ENCODE measurements at regions not wholly inside any gene's neighbourhood (a gene's known extent, or its start where the extent isn't known, plus 50 kb on each side); places are given as distances from the start of the nearest gene placed in this dataset.
A peak's percentile ranks its signal among the peaks of the same experiment; 100 is the strongest.
"Not testable (repeated sequence)": the region's sequence is repeated elsewhere in the genome, so short reads cannot be mapped to it uniquely, and the experiment has no call there.

DNA sequence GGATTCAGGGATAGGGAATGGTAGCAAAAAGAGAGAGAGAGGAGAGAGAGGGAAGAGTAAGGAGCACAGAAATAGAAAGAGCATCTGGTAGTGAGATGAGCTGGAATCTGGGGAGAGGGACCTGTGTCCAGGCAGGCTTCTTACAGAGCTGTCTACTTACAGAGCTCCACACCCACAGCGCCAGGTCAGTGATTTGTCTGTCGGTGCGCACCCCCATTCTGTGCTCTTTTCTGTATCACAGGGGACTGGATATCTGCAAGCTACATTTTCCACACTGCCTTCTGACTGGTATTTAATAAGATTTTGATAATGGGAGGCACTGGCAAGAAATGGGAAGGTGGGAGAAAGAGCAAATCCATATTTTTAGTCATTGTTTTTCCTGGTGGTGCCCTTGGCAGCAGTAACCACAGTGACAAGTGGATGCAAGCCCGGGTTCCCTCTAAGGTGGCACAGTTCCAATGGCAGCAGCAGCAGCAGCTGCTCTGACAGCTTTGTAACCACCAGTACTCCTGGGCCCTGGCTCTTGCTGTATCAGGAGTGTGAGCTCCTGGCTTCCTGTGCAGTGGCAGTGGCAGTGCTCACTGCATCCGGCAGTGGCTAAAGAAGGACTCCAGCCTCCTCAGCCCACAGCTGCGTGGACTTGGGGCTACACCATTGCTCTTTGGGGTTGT is 300.5 kb downstream of the TRIML1 start:
- peaks cover 14% of the 10 kb centered on the region for H3K4me1 ChIP-seq (ENCODE audit: control insufficient read depth, insufficient read depth, low read length)
- H3K4me3 ChIP-seq (ENCODE audit: low read depth, low read length): no peak overlapping the region
- no peaks in the 10 kb centered on the region for H3K36me3 ChIP-seq (ENCODE audit: control insufficient read depth, insufficient read depth, low read length)
- H3K9ac ChIP-seq (ENCODE audit: low read depth, low read length): no peak overlapping the region
- no peaks in the 10 kb centered on the region for H3K9me3 ChIP-seq (ENCODE audit: control insufficient read depth, insufficient read depth, low read length)
- no peaks in the 10 kb centered on the region for H3K27me3 ChIP-seq (ENCODE audit: control insufficient read depth, insufficient read depth, low read length)

DNA sequence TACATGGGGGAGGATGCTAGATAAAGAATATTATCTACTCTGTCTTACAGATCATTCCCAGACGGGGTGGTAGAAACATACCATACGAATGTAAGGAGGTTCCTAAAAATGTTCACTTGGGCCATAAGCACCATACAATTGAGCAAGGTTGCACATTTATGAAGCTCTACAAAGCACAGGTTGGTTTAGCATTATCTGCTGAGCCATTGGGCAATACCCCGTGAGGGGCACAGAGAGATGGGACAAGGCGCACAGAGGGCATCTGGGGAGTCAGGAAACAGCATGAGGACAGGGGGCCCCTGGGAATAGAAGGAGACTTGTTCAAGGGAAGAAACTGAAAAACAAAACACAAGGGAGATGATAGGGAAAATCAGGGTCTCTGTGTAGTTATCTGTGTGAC is 305.3 kb downstream of the TRIML1 start:
- H3K4me3 ChIP-seq (ENCODE audit: low read depth, low read length): no peak overlapping the region
- no peaks in the 10 kb centered on the region for H3K9me3 ChIP-seq (ENCODE audit: control insufficient read depth, insufficient read depth, low read length)
- H3K36me3 ChIP-seq (ENCODE audit: control insufficient read depth, insufficient read depth, low read length): no peaks in the 10 kb centered on the region
- no peak overlapping the region for H3K9ac ChIP-seq (ENCODE audit: low read depth, low read length)
- H3K27me3 ChIP-seq (ENCODE audit: control insufficient read depth, insufficient read depth, low read length): no peaks in the 10 kb centered on the region
- H3K4me1 ChIP-seq (ENCODE audit: control insufficient read depth, insufficient read depth, low read length): no peaks in the 10 kb centered on the region

DNA sequence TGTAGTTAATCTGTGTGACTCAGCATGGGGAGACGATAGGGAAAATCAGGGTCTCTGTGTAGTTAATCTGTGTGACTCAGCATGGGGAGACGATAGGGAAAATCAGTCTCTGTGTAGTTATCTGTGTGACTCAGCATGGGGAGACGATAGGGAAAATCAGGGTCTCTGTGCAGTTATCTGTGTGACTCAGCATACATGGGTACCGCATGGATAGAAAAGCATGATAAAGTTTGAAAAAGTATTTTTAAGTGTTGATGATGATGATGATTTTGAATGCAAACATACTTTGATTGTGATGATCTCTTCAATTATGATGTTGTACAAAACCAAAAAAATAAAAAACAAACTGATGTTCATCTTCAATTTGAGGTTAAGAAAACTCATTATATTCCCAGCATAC is 309.8 kb downstream of the TRIML1 start:
- H3K4me1 ChIP-seq (ENCODE audit: control insufficient read depth, insufficient read depth, low read length); H3K9ac ChIP-seq (ENCODE audit: low read depth, low read length); H3K4me3 ChIP-seq (ENCODE audit: low read depth, low read length); H3K9me3 ChIP-seq (ENCODE audit: control insufficient read depth, insufficient read depth, low read length); H3K36me3 ChIP-seq (ENCODE audit: control insufficient read depth, insufficient read depth, low read length); H3K27me3 ChIP-seq (ENCODE audit: control insufficient read depth, insufficient read depth, low read length): not testable (repeated sequence)

DNA sequence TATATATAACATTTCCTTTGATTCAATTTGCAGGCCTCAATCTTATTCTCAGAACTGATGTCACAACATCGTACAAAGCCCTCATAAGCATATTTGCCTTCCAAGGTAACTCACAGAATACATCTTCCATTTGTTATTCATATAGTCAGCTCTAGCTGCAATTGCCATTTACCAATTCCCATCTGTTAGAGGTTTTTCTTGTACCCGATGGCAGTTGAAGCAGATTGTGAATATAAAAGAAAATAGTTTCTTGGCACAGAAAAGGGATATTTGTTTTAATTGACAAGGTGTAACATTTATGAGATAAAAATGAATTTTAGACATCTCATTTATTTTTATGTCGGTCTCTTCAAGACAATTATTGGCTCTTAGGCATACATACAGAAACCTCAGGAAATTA is 311.3 kb downstream of the TRIML1 start:
- no peak overlapping the region for H3K4me3 ChIP-seq (ENCODE audit: low read depth, low read length)
- no peaks in the 10 kb centered on the region for H3K9me3 ChIP-seq (ENCODE audit: control insufficient read depth, insufficient read depth, low read length)
- H3K4me1 ChIP-seq (ENCODE audit: control insufficient read depth, insufficient read depth, low read length): peaks cover 3% of the 10 kb centered on the region
- H3K27me3 ChIP-seq (ENCODE audit: control insufficient read depth, insufficient read depth, low read length): no peaks in the 10 kb centered on the region
- H3K9ac ChIP-seq (ENCODE audit: low read depth, low read length): no peak overlapping the region
- no peaks in the 10 kb centered on the region for H3K36me3 ChIP-seq (ENCODE audit: control insufficient read depth, insufficient read depth, low read length)

DNA sequence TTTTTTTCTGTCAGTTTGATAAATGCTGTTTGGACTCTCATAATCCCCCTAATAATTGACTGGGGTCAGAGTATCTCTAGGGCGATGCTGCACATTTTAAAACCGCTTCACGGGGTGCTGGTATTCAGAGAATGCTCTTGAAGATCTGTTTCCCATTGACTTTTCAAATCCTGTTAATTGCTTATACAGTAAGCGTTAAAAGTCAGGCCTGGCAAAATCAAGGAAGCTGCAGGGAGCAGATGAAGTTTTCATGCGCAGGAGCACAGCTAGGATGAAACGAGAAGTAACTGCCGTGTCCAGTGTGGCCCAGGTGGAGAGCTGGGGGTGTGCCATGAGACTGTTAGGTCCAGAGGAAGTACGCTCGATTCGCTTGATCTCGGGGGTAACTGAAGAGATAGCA is 312.9 kb downstream of the TRIML1 start:
- peak overlapping the region; percentile 8 for H3K9ac ChIP-seq (ENCODE audit: low read depth, low read length)
- no peak overlapping the region for H3K4me3 ChIP-seq (ENCODE audit: low read depth, low read length)
- peaks cover 3% of the 10 kb centered on the region for H3K4me1 ChIP-seq (ENCODE audit: control insufficient read depth, insufficient read depth, low read length)
- no peaks in the 10 kb centered on the region for H3K36me3 ChIP-seq (ENCODE audit: control insufficient read depth, insufficient read depth, low read length)
- H3K27me3 ChIP-seq (ENCODE audit: control insufficient read depth, insufficient read depth, low read length): no peaks in the 10 kb centered on the region
- no peaks in the 10 kb centered on the region for H3K9me3 ChIP-seq (ENCODE audit: control insufficient read depth, insufficient read depth, low read length)

DNA sequence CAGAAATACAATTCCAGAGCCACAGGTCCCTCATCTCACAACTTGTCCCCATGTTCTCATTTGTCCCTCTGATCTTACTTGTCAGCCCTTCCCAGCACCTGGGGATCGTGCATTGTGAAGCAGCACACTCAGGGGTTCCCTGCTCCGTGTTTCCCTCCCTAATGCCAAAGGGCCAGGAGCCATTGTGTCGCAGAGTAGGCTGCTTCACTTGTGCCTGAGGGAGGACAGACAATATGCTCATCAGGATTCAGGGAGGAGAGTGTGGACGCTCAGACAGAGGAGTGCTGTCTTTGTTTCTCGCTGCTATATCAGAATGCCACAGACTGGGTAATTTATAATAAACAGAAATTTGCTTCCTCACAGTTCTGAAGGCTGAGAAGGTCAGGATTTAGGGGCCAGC is 315.3 kb downstream of the TRIML1 start:
- H3K4me3 ChIP-seq (ENCODE audit: low read depth, low read length): no peak overlapping the region
- no peaks in the 10 kb centered on the region for H3K36me3 ChIP-seq (ENCODE audit: control insufficient read depth, insufficient read depth, low read length)
- no peak overlapping the region for H3K9ac ChIP-seq (ENCODE audit: low read depth, low read length)
- H3K27me3 ChIP-seq (ENCODE audit: control insufficient read depth, insufficient read depth, low read length): no peaks in the 10 kb centered on the region
- peaks cover 3% of the 10 kb centered on the region for H3K4me1 ChIP-seq (ENCODE audit: control insufficient read depth, insufficient read depth, low read length)
- H3K9me3 ChIP-seq (ENCODE audit: control insufficient read depth, insufficient read depth, low read length): no peaks in the 10 kb centered on the region

DNA sequence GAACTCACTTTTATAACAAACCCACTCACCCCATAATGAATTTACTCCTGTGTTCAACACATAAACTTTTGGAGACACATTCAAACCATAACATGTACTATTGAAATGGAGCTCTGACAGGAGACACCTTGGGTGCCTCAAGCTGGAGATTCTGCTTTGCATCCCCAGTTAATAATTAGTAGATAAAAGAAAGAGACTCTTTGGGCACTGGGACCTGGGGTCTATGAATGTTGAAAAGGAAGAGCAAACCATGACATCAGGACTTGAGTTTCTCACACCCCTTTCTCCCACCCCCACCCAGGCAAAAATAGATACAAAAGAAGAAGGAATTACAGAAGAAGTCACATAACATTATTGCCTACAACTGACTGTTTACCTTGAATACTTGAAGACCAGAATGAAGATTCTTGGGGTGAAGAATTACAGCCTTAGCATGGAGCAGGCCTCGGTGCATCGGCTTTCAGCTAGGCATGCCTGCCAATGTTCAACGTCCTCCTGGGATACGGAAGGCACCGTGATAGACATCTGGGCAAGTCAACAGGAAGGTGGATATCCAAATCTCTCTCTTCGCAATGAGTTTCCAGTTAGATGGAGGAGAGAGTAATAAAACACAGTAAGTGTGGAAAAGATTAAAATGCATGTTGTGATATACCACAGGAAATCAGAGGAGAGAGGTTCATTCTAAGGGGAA is 316.0 kb downstream of the TRIML1 start:
- H3K9ac ChIP-seq (ENCODE audit: low read depth, low read length): no peak overlapping the region

DNA sequence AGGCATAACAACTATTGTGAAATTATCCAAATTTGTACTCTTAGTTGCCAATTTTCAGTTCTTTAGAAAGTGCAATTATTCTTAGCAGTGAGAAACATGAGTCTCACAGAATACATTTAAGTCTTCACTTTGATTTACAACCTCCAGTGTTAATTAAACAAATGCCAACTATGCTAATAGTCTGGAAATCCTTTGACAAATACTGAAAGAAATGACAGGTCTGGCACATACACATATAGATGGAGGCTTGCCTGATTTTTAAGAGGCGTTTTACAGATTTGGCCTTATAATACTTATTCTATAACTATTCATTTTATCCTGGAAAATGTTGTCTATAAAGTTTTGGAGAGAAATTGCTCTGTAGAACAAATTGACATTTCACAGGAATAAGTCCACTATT is 320.1 kb downstream of the TRIML1 start:
- no peaks in the 10 kb centered on the region for H3K36me3 ChIP-seq (ENCODE audit: control insufficient read depth, insufficient read depth, low read length)
- no peaks in the 10 kb centered on the region for H3K4me1 ChIP-seq (ENCODE audit: control insufficient read depth, insufficient read depth, low read length)
- H3K9me3 ChIP-seq (ENCODE audit: control insufficient read depth, insufficient read depth, low read length): no peaks in the 10 kb centered on the region
- no peaks in the 10 kb centered on the region for H3K27me3 ChIP-seq (ENCODE audit: control insufficient read depth, insufficient read depth, low read length)
- no peak overlapping the region for H3K4me3 ChIP-seq (ENCODE audit: low read depth, low read length)
- no peak overlapping the region for H3K9ac ChIP-seq (ENCODE audit: low read depth, low read length)

More for the DNA sequence above, 316.0 kb downstream of the TRIML1 start:
- Histone ChIP-seq H3K27me3 (ENCODE audit: control insufficient read depth, insufficient read depth, low read length) (no peaks in the 10 kb centered on the region), H3K36me3 (ENCODE audit: control insufficient read depth, insufficient read depth, low read length) (no peaks in the 10 kb centered on the region), H3K9me3 (ENCODE audit: control insufficient read depth, insufficient read depth, low read length) (no peaks in the 10 kb centered on the region), H3K4me3 (ENCODE audit: low read depth, low read length) (peak overlapping the region; percentile 45), H3K4me1 (ENCODE audit: control insufficient read depth, insufficient read depth, low read length) (peaks cover 3% of the 10 kb centered on the region)

DNA sequence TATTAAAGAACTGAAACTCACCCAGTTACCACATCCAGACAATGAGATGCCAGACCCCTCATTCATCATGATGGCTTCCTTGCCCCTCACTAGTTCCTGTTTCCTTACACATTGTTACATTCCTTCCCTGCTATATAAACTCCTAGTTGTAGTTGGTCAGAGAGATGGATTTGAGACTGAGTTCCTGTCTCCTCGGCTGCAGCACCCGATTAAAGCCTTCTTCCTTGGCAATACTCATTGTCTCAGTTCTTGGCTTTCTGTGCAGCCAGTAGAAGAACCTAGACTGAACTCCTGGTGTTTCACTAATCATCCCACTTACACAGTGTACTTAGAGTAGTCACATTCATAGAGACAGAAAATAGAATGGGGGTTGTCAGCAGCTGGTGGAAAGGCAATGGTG is 324.7 kb downstream of the TRIML1 start:
- Histone ChIP-seq H3K27me3 (ENCODE audit: control insufficient read depth, insufficient read depth, low read length) (no peaks in the 10 kb centered on the region), H3K9me3 (ENCODE audit: control insufficient read depth, insufficient read depth, low read length) (no peaks in the 10 kb centered on the region), H3K4me3 (ENCODE audit: low read depth, low read length) (no peak overlapping the region), H3K4me1 (ENCODE audit: control insufficient read depth, insufficient read depth, low read length) (no peaks in the 10 kb centered on the region), H3K36me3 (ENCODE audit: control insufficient read depth, insufficient read depth, low read length) (no peaks in the 10 kb centered on the region), H3K9ac (ENCODE audit: low read depth, low read length) (no peak overlapping the region)

DNA sequence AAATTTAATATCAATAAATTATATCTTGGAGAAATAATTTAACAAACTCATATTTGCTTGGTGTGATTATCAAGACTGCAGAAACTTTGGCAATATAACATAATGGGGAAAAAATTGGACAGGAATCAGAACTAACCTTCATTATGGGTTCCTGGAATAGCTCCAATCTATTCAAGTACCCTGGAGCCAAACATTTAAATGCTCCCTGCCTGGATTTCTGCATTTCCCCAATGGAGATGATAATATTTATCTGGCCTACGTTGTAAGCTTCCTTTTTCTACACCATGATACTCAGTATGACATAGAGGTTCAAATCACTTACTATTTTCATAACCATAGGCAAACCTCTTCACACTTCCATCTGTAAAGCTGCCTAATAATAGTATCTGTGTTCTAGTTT is 326.8 kb downstream of the TRIML1 start:
- Histone ChIP-seq H3K36me3 (ENCODE audit: control insufficient read depth, insufficient read depth, low read length) (no peaks in the 10 kb centered on the region), H3K9ac (ENCODE audit: low read depth, low read length) (no peak overlapping the region), H3K27me3 (ENCODE audit: control insufficient read depth, insufficient read depth, low read length) (no peaks in the 10 kb centered on the region), H3K4me1 (ENCODE audit: control insufficient read depth, insufficient read depth, low read length) (no peaks in the 10 kb centered on the region), H3K4me3 (ENCODE audit: low read depth, low read length) (no peak overlapping the region), H3K9me3 (ENCODE audit: control insufficient read depth, insufficient read depth, low read length) (no peaks in the 10 kb centered on the region)

DNA sequence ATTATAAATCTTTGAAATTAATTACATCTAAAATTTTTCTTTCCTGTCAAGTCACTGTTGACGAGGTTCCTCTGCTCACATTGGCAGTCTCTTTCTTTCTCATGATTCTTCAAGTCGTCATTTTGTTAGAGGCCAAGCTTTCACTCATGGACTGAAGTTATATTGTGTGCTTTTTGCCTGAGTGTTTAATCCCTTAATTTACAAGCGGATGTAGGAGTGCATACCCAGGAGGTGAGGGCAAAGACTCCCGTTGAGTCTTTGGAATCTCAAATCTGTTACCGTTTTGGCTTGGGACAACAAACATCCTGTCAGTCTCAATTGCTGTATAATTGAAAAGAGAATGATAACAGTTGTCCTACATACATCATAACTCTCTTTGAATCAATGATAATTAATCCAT is 345.0 kb downstream of the TRIML1 start:
- H3K4me1 ChIP-seq (ENCODE audit: control insufficient read depth, insufficient read depth, low read length): no peaks in the 10 kb centered on the region
- H3K27me3 ChIP-seq (ENCODE audit: control insufficient read depth, insufficient read depth, low read length): no peaks in the 10 kb centered on the region
- no peaks in the 10 kb centered on the region for H3K36me3 ChIP-seq (ENCODE audit: control insufficient read depth, insufficient read depth, low read length)
- no peak overlapping the region for H3K9ac ChIP-seq (ENCODE audit: low read depth, low read length)
- no peak overlapping the region for H3K4me3 ChIP-seq (ENCODE audit: low read depth, low read length)
- H3K9me3 ChIP-seq (ENCODE audit: control insufficient read depth, insufficient read depth, low read length): no peaks in the 10 kb centered on the region

DNA sequence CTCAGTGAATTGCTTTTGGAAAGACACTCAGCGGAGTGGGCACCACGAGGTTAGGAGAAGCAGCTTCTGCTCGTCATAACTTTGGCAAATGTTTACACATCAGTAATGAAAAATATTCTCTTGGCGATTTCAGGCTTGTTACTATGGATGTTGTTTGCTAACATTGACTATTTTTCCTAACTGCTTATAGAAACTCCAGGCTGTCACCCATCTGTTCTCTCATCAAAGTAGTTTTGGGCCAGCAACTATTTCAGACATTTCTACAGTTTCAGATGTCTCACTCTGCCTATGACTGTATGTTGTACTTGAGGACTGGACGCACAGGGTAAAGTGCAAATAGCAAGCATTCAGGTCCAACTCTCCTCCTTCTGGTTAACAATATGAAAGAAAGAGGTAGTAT is 346.7 kb downstream of the TRIML1 start:
- H3K4me1 ChIP-seq (ENCODE audit: control insufficient read depth, insufficient read depth, low read length): no peaks in the 10 kb centered on the region
- no peaks in the 10 kb centered on the region for H3K27me3 ChIP-seq (ENCODE audit: control insufficient read depth, insufficient read depth, low read length)
- no peaks in the 10 kb centered on the region for H3K36me3 ChIP-seq (ENCODE audit: control insufficient read depth, insufficient read depth, low read length)
- H3K9ac ChIP-seq (ENCODE audit: low read depth, low read length): no peak overlapping the region
- H3K9me3 ChIP-seq (ENCODE audit: control insufficient read depth, insufficient read depth, low read length): no peaks in the 10 kb centered on the region
- H3K4me3 ChIP-seq (ENCODE audit: low read depth, low read length): no peak overlapping the region

Measured in iPS-15b (cell line).